ENCODE measurements at regions not wholly inside any gene's neighbourhood (a gene's known extent, or its start where the extent isn't known, plus 50 kb on each side); places are given as distances from the start of the nearest gene placed in this dataset.

- no peaks in the 10 kb centered on the region for H3K9me3 ChIP-seq (ENCODE audit: insufficient read depth, low read length)
- TF ChIP-seq EZH2phosphoT487 (conservative IDR thresholded peaks at IDR 0.05; ENCODE audit: low read length): no peak
- no peak overlapping the region for H3K4me2 ChIP-seq (ENCODE audit: low read depth, low read length, poor library complexity, severe bottlenecking)
- H3F3A ChIP-seq (ENCODE audit: insufficient read depth): no peaks in the 10 kb centered on the region
- no peaks in the 10 kb centered on the region for H4K20me1 ChIP-seq (ENCODE audit: low read depth, low read length)
- H3K9me2 ChIP-seq (replicated peaks; ENCODE audit: insufficient read depth, low read length): no peaks in the 10 kb centered on the region
- no peaks in the 10 kb centered on the region for H3K36me3 ChIP-seq (ENCODE audit: low read length)
- no peak overlapping the region for H3K27ac ChIP-seq (ENCODE audit: low read depth, low read length)
- no peak overlapping the region for H2AFZ ChIP-seq (ENCODE audit: low read depth, low read length, severe bottlenecking)
- H3K79me2 ChIP-seq (ENCODE audit: insufficient read depth, low read length): no peaks in the 10 kb centered on the region
- H3K9ac ChIP-seq (ENCODE audit: low read length): no peak overlapping the region
- no peaks in the 10 kb centered on the region for H3K27me3 ChIP-seq (ENCODE audit: low read length)
- H3K4me3 ChIP-seq (ENCODE audit: insufficient read depth, low read length, poor library complexity, severe bottlenecking): no peak overlapping the region
These were observed 95.5 kb upstream of the COL3A1 start for GRCh38 chr2:188878716-188879115.

GRCh38 chr2:188880740-188881139 is 93.4 kb upstream of the COL3A1 start:
- Histone ChIP-seq H3K27ac (ENCODE audit: low read depth, low read length) (no peak overlapping the region), H3K27me3 (ENCODE audit: low read length) (no peaks in the 10 kb centered on the region), H3K36me3 (ENCODE audit: low read length) (no peaks in the 10 kb centered on the region), H2AFZ (ENCODE audit: low read depth, low read length, severe bottlenecking) (no peak overlapping the region), H3K9ac (ENCODE audit: low read length) (no peak overlapping the region), H4K20me1 (ENCODE audit: low read depth, low read length) (no peaks in the 10 kb centered on the region), H3K4me3 (ENCODE audit: insufficient read depth, low read length, poor library complexity, severe bottlenecking) (no peak overlapping the region), H3K79me2 (ENCODE audit: insufficient read depth, low read length) (no peaks in the 10 kb centered on the region), H3F3A (ENCODE audit: insufficient read depth) (no peaks in the 10 kb centered on the region), H3K9me3 (ENCODE audit: insufficient read depth, low read length) (no peaks in the 10 kb centered on the region), H3K9me2 (replicated peaks; ENCODE audit: insufficient read depth, low read length) (no peaks in the 10 kb centered on the region), H3K4me2 (ENCODE audit: low read depth, low read length, poor library complexity, severe bottlenecking) (no peak overlapping the region)
- TF ChIP-seq CTCF (IDR thresholded peaks at IDR 0.05; ENCODE audit: insufficient read depth, low read length, poor library complexity, severe bottlenecking) (no peak), EZH2phosphoT487 (conservative IDR thresholded peaks at IDR 0.05; ENCODE audit: low read length) (no peak)

GRCh38 chr2:188881434-188881833 is 92.7 kb upstream of the COL3A1 start:
- H4K20me1 ChIP-seq (ENCODE audit: low read depth, low read length): no peaks in the 10 kb centered on the region

GRCh38 chr2:188884046-188884445 is 90.1 kb upstream of the COL3A1 start:
- H3K9me2 ChIP-seq (replicated peaks; ENCODE audit: insufficient read depth, low read length): no peaks in the 10 kb centered on the region
- H3K36me3 ChIP-seq (ENCODE audit: low read length): no peaks in the 10 kb centered on the region
- no peak overlapping the region for H3K4me2 ChIP-seq (ENCODE audit: low read depth, low read length, poor library complexity, severe bottlenecking)
- H3K9me3 ChIP-seq (ENCODE audit: insufficient read depth, low read length): no peaks in the 10 kb centered on the region
- no peaks in the 10 kb centered on the region for H3K27me3 ChIP-seq (ENCODE audit: low read length)
- H3F3A ChIP-seq (ENCODE audit: insufficient read depth): no peaks in the 10 kb centered on the region
- H3K79me2 ChIP-seq (ENCODE audit: insufficient read depth, low read length): no peaks in the 10 kb centered on the region
- H2AFZ ChIP-seq (ENCODE audit: low read depth, low read length, severe bottlenecking): no peak overlapping the region
- no peak overlapping the region for H3K27ac ChIP-seq (ENCODE audit: low read depth, low read length)
- no peak overlapping the region for H3K9ac ChIP-seq (ENCODE audit: low read length)
- no peaks in the 10 kb centered on the region for H4K20me1 ChIP-seq (ENCODE audit: low read depth, low read length)
- H3K4me3 ChIP-seq (ENCODE audit: insufficient read depth, low read length, poor library complexity, severe bottlenecking): no peak overlapping the region
- TF ChIP-seq EZH2phosphoT487 (conservative IDR thresholded peaks at IDR 0.05; ENCODE audit: low read length) (no peak), CTCF (IDR thresholded peaks at IDR 0.05; ENCODE audit: insufficient read depth, low read length, poor library complexity, severe bottlenecking) (no peak)

More at GRCh38 chr2:188881434-188881833, 92.7 kb upstream of the COL3A1 start:
- Histone ChIP-seq H2AFZ (ENCODE audit: low read depth, low read length, severe bottlenecking) (no peak overlapping the region), H3K4me3 (ENCODE audit: insufficient read depth, low read length, poor library complexity, severe bottlenecking) (no peak overlapping the region), H3F3A (ENCODE audit: insufficient read depth) (no peaks in the 10 kb centered on the region), H3K27ac (ENCODE audit: low read depth, low read length) (no peak overlapping the region), H3K9me3 (ENCODE audit: insufficient read depth, low read length) (no peaks in the 10 kb centered on the region), H3K9me2 (replicated peaks; ENCODE audit: insufficient read depth, low read length) (no peaks in the 10 kb centered on the region), H3K4me2 (ENCODE audit: low read depth, low read length, poor library complexity, severe bottlenecking) (no peak overlapping the region), H3K9ac (ENCODE audit: low read length) (no peak overlapping the region), H3K27me3 (ENCODE audit: low read length) (no peaks in the 10 kb centered on the region), H3K79me2 (ENCODE audit: insufficient read depth, low read length) (no peaks in the 10 kb centered on the region), H3K36me3 (ENCODE audit: low read length) (no peaks in the 10 kb centered on the region)
- no peak for TF ChIP-seq CTCF (IDR thresholded peaks at IDR 0.05; ENCODE audit: insufficient read depth, low read length, poor library complexity, severe bottlenecking)
- no peak for TF ChIP-seq EZH2phosphoT487 (conservative IDR thresholded peaks at IDR 0.05; ENCODE audit: low read length)

All from SU-DHL-6 (cell line).